NT2/D1 (cell line): ENCODE measurements at regions not wholly inside any gene's neighbourhood (a gene's known extent, or its start where the extent isn't known, plus 50 kb on each side); places are given as distances from the start of the nearest gene placed in this dataset.
A peak's percentile ranks its signal among the peaks of the same experiment; 100 is the strongest.

Experiments used
- DNase-seq: peaks from one replicate; pipeline ENCODE4 v3.0.0-alpha.2; 2011; ENCODE audit warnings: low read depth, low spot score
- H3K27me3 ChIP-seq: 2 replicates; pipeline ENCODE4 v1.6.0; 2011; ENCODE audit warnings: mild to moderate bottlenecking; ENCODE audit not compliant: insufficient read length, insufficient read depth
- H3K36me3 ChIP-seq: 2 replicates; pipeline ENCODE4 v1.6.1; 2011; ENCODE audit warnings: mild to moderate bottlenecking, low read length, mixed read lengths; ENCODE audit not compliant: insufficient read depth, insufficient read length
- H3K4me1 ChIP-seq: 2 replicates; pipeline ENCODE4 v1.5.1; 2011; ENCODE audit not compliant: insufficient read depth, insufficient read length
- H3K4me3 ChIP-seq: 2 replicates; pipeline ENCODE4 v1.5.1; 2011; ENCODE audit warnings: low read depth; ENCODE audit not compliant: insufficient read length
- H3K9ac ChIP-seq: 2 replicates; pipeline ENCODE4 v1.6.0; 2011; ENCODE audit warnings: low read depth; ENCODE audit not compliant: insufficient read length
- H3K9me3 ChIP-seq: 2 replicates; pipeline ENCODE4 v1.5.1; 2011; ENCODE audit warnings: mild to moderate bottlenecking, low read length; ENCODE audit not compliant: insufficient read depth
- SUZ12 ChIP-seq: IDR thresholded peaks from 2 replicates; pipeline ENCODE4 v1.6.1; 2011; ENCODE audit not compliant: insufficient read length, insufficient read depth; ENCODE audit errors: extremely low read depth
- YY1 ChIP-seq: IDR thresholded peaks from 2 replicates; pipeline ENCODE4 v1.6.1; 2011; ENCODE audit not compliant: insufficient read length, insufficient read depth
- ZNF274 ChIP-seq: IDR thresholded peaks from 2 replicates; pipeline ENCODE4 v1.6.1; 2011; ENCODE audit warnings: mild to moderate bottlenecking, low read depth, low read length

DNA sequence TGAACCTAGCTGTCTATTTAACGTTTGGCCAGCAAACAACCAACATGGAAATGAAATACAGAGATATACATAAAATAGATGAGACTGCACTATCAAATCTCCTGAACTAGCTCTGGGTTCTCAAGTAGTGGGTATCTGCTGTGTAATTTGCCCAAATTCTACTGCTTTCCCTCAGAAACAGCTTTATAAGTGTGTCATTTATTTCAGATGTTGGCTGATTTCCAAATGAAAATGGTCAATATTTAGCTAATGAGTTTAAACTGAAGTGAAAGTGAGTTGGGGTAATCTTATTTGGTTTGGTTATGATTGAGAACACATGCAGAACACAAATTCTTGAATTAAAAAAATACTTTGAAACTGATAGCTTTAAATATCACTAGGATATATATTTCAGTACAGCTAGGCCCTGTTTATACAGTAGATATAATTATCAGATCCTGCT is 601.7 kb upstream of the CXADR start:
- no peak overlapping the region for H3K9ac ChIP-seq
- H3K4me1 ChIP-seq = no peaks in the 10 kb centered on the region
- no peak overlapping the region for H3K4me3 ChIP-seq
- H3K9me3 ChIP-seq = no peaks in the 10 kb centered on the region
- H3K36me3 ChIP-seq = no peaks in the 10 kb centered on the region
- no peak for DNase-seq
- TF ChIP-seq SUZ12 (no peak), ZNF274 (no peak), YY1 (no peak)
- H3K27me3 ChIP-seq = no peaks in the 10 kb centered on the region

DNA sequence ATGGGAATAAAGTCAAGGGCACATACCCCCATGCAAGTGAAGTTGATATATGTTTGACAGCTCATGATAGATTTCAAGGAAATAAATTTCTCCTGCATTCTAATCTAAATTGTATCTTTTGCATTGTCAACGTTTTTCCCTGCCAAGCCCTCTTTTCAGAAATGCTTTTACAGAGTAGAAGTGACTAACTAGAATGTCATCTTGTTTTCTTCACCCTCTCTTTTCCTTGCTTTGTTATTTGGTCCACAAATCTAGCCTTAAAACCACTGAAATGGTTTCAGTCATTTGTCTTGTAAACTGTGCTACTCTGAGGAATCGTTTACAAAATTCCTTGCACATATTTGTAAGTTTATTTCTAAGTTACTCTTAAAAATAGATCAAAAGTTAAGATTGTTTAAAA is 600.8 kb upstream of the CXADR start:
- no peak overlapping the region for H3K4me3 ChIP-seq
- TF ChIP-seq ZNF274 (no peak), YY1 (no peak), SUZ12 (no peak)

GRCh38 chr21:16913010-16913409 is 599.8 kb upstream of the CXADR start:
- no peak for DNase-seq
- TF ChIP-seq YY1 (no peak), SUZ12 (no peak), ZNF274 (no peak)

More for the DNA sequence above, 600.8 kb upstream of the CXADR start:
- H3K36me3 ChIP-seq = no peaks in the 10 kb centered on the region
- no peak overlapping the region for H3K9ac ChIP-seq
- H3K27me3 ChIP-seq = no peaks in the 10 kb centered on the region
- no peaks in the 10 kb centered on the region for H3K9me3 ChIP-seq
- H3K4me1 ChIP-seq = no peaks in the 10 kb centered on the region
- no peak for DNase-seq

DNA sequence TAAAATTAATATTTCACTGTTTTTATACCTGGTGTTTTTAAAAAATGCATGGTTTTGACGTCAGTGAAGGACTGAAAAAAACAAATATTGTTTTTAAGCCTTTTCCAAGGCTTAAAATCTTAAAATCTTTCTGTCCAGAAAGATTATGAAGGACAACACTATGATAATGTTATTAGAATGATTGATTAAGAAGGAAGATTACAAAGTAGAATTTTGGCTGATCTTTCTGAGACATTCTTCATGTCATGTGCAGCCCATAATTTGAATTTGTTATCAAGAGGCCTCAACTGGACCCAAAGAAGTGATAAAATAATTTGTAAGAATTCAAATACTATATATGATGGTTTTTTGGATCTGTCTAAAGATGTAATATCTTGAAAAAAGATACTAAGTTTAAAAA is 584.4 kb upstream of the CXADR start:
- no peak overlapping the region for H3K4me3 ChIP-seq
- no peaks in the 10 kb centered on the region for H3K9me3 ChIP-seq
- no peaks in the 10 kb centered on the region for H3K4me1 ChIP-seq
- H3K9ac ChIP-seq = no peak overlapping the region
- TF ChIP-seq SUZ12 = no peak
- no peak for TF ChIP-seq ZNF274
- TF ChIP-seq YY1 = no peak
- no peak for DNase-seq
- no peaks in the 10 kb centered on the region for H3K27me3 ChIP-seq
- no peaks in the 10 kb centered on the region for H3K36me3 ChIP-seq

More at GRCh38 chr21:16913010-16913409, 599.8 kb upstream of the CXADR start:
- H3K27me3 ChIP-seq = no peaks in the 10 kb centered on the region
- H3K4me3 ChIP-seq = no peak overlapping the region
- no peaks in the 10 kb centered on the region for H3K4me1 ChIP-seq
- H3K9ac ChIP-seq = no peak overlapping the region
- no peaks in the 10 kb centered on the region for H3K9me3 ChIP-seq
- H3K36me3 ChIP-seq = no peaks in the 10 kb centered on the region

DNA sequence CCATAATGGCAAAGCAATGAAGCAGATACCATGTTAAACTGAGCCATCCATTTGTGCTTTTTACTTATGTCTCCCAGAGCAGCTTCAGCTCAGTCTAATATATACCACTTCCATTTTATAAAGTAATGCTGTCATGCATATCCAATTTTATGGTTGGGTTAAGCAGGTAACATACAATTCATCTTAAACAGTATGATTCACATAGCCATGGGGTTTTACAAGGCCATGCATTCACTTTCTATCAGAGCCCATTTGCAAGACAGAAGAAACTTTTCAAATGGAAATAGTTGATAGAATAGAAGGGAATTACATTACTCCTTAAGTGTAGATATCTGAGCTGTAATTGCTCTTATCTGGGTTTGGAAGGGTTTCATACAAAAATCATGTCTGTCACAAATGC is 580.5 kb upstream of the CXADR start:
- Histone ChIP-seq H3K4me1 (no peaks in the 10 kb centered on the region), H3K36me3 (no peaks in the 10 kb centered on the region), H3K9me3 (no peaks in the 10 kb centered on the region), H3K9ac (no peak overlapping the region), H3K4me3 (no peak overlapping the region), H3K27me3 (no peaks in the 10 kb centered on the region)
- TF ChIP-seq SUZ12 = no peak
- no peak for TF ChIP-seq ZNF274
- no peak for TF ChIP-seq YY1
- DNase-seq = no peak

DNA sequence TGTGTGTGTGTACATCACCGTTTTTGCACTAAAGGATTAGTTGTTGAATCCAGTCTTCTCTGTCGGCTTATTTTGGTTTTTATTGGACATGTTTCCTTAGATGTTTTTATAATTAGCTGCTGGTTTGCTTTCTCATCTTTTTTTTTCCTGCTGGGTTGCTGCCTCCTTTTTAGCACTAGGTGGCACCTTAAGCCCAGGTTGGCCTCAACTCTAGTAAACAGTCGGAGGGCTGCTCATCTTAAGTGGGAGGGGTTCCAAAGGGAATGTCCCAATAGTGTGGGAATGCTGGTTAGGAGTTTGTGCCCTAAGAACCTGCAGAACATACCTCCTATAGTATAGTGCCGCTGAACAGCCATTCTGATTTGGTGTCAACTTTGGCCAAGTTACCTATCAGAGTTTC is 570.1 kb upstream of the CXADR start:
- Histone ChIP-seq H3K4me3 (no peak overlapping the region), H3K4me1 (no peaks in the 10 kb centered on the region), H3K27me3 (no peaks in the 10 kb centered on the region), H3K36me3 (no peaks in the 10 kb centered on the region), H3K9ac (no peak overlapping the region), H3K9me3 (no peaks in the 10 kb centered on the region)
- DNase-seq = peak; percentile 61
- TF ChIP-seq YY1 (no peak), ZNF274 (no peak), SUZ12 (no peak)

DNA sequence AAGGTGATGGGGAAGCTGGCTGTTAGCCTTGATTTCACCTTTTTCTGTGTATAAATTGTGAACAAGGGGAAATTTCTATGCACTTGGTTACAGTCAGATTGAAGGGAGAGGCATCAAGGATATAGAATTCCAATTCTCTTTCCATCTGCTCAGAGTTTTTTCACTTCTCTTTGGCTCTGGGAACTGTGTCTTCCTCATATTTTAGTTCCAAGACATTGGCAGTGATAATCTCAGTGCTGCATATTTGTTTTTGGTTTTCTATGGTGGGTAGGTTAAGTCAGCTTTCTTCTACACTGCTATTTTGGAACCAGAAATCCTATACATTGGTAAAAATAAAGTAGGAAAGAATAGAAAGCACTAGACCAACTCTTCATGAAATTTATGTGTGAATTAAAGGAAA is 569.6 kb upstream of the CXADR start:
- Histone ChIP-seq H3K36me3 (no peaks in the 10 kb centered on the region), H3K4me1 (no peaks in the 10 kb centered on the region), H3K27me3 (no peaks in the 10 kb centered on the region), H3K9ac (no peak overlapping the region), H3K9me3 (no peaks in the 10 kb centered on the region), H3K4me3 (no peak overlapping the region)
- TF ChIP-seq YY1 (no peak), SUZ12 (no peak), ZNF274 (no peak)
- no peak for DNase-seq
